ENCODE measurements at regions not wholly inside any gene's neighbourhood (a gene's known extent, or its start where the extent isn't known, plus 50 kb on each side); places are given as distances from the start of the nearest gene placed in this dataset.

DNA sequence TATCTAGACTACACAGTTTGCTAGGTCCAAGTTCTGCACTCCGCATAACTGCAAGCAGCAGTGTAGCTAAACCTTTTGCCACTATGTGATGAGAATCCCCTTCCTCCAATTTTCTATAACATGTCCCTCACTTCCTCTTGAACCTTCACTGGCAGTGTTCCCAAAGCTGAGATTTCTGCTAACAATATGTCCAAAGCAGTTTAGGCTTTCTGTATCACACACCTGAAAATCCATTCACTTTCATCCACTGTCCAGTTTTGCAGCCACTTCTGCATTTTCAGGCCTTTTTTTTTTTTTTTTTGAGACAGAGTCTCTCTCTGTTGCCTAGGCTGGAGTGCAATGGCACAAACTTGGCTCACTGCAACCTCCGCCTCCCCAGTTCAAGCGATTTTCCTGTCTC lies 111.1 kb downstream of the GADD45G start:
- H3K18ac ChIP-seq (ENCODE audit: low read depth in 1 of 2, low read length in 2 of 2) = no peak overlapping the region

DNA sequence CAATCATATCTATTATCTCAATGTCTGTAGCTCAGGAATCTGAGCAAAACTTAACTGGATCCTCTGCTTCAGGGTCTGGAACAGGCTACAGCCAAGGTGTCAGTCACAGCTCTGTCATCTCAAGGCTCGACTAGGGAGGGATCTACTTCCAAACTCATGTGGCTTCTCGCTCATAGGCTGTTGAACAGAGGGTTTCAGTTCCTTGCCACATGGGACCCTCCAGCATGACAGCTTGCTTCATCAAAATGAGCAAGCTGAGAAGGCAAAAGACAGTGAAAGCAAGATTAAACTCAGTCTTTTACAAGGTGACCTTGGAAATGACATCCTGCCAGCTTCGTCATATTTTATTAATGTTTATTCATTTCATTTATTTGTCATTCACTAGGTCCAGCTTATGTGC lies 111.7 kb downstream of the GADD45G start:
- H3K4me2 ChIP-seq (ENCODE audit: low read length, poor library complexity, severe bottlenecking) = no peak overlapping the region
- H3K27me3 ChIP-seq (ENCODE audit: control insufficient read depth in 1 of 2, insufficient read depth in 1 of 2, low read length in 2 of 2) = peaks cover 9 to 28% of the 10 kb centered on the region in 2 experiments
- no peak overlapping the region for H3K4ac ChIP-seq (ENCODE audit: low read depth in 1 of 2, low read length in 2 of 2)
- H2BK5ac ChIP-seq (ENCODE audit: low read depth, low read length, poor library complexity, severe bottlenecking) = no peak overlapping the region
- no peak overlapping the region for H2BK12ac ChIP-seq (ENCODE audit: low read length in 2 of 2)
- no peak overlapping the region for H2BK120ac ChIP-seq (ENCODE audit: low read depth, low read length)
- H3K27ac ChIP-seq (ENCODE audit: low read length, poor library complexity, severe bottlenecking) = no peak overlapping the region
- H3K36me3 ChIP-seq (ENCODE audit: control insufficient read depth in 1 of 2, insufficient read depth in 2 of 2, low read depth in 1 of 2, low read length in 2 of 2) = no peaks in the 10 kb centered on the region
- no peak overlapping the region for H3K14ac ChIP-seq (ENCODE audit: low read length in 2 of 2)
- no peak overlapping the region for H4K91ac ChIP-seq (ENCODE audit: low read length)
- no peak overlapping the region for H2BK15ac ChIP-seq (ENCODE audit: low read depth, poor library complexity, severe bottlenecking)
- H3K79me1 ChIP-seq (replicated peaks; ENCODE audit: low read length, poor library complexity, severe bottlenecking) = no peaks in the 10 kb centered on the region
- H3K4me3 ChIP-seq (ENCODE audit: insufficient read depth in 1 of 2, low read depth in 1 of 2, low read length in 2 of 2) = no peak overlapping the region
- 94% methylated on average over 3 of the region's 3 CpGs for WGBS
- H3K9ac ChIP-seq (ENCODE audit: low read length) = no peak overlapping the region
- no peaks in the 10 kb centered on the region for H3K9me3 ChIP-seq (ENCODE audit: control insufficient read depth, low read length)
- DNase-seq = no peak
- H3K18ac ChIP-seq (ENCODE audit: low read depth in 1 of 2, low read length in 2 of 2) = no peak overlapping the region
- no peak overlapping the region for H4K8ac ChIP-seq (ENCODE audit: low read length)
- no peak overlapping the region for H2AK5ac ChIP-seq (ENCODE audit: low read length, severe bottlenecking)
- H3K23ac ChIP-seq (ENCODE audit: low read length in 2 of 2) = no peak overlapping the region
- H2AFZ ChIP-seq (ENCODE audit: low read depth, low read length) = no peak overlapping the region
- peaks cover 3% of the 10 kb centered on the region for H3K4me1 ChIP-seq (ENCODE audit: control insufficient read depth, insufficient read depth, low read depth, low read length)

More for the DNA sequence above, 111.1 kb downstream of the GADD45G start:
- H3K27me3 ChIP-seq (ENCODE audit: control insufficient read depth in 1 of 2, insufficient read depth in 1 of 2, low read length in 2 of 2) = peaks cover 14 to 25% of the 10 kb centered on the region in 2 experiments
- no peaks in the 10 kb centered on the region for H3K36me3 ChIP-seq (ENCODE audit: control insufficient read depth in 1 of 2, insufficient read depth in 2 of 2, low read depth in 1 of 2, low read length in 2 of 2)
- no peak overlapping the region for H4K91ac ChIP-seq (ENCODE audit: low read length)
- H3K23ac ChIP-seq (ENCODE audit: low read length in 2 of 2) = no peak overlapping the region
- WGBS = 99% methylated on average over 1 of the region's 3 CpGs
- no peak overlapping the region for H2BK15ac ChIP-seq (ENCODE audit: low read depth, poor library complexity, severe bottlenecking)
- no peak overlapping the region for H3K4ac ChIP-seq (ENCODE audit: low read depth in 1 of 2, low read length in 2 of 2)
- no peak for DNase-seq
- no peaks in the 10 kb centered on the region for H3K79me1 ChIP-seq (replicated peaks; ENCODE audit: low read length, poor library complexity, severe bottlenecking)
- no peak overlapping the region for H4K8ac ChIP-seq (ENCODE audit: low read length)
- no peak overlapping the region for H3K14ac ChIP-seq (ENCODE audit: low read length in 2 of 2)
- no peak overlapping the region for H2AFZ ChIP-seq (ENCODE audit: low read depth, low read length)
- H2AK5ac ChIP-seq (ENCODE audit: low read length, severe bottlenecking) = no peak overlapping the region
- no peak overlapping the region for H3K4me2 ChIP-seq (ENCODE audit: low read length, poor library complexity, severe bottlenecking)
- no peak overlapping the region for H2BK120ac ChIP-seq (ENCODE audit: low read depth, low read length)
- no peak overlapping the region for H3K9ac ChIP-seq (ENCODE audit: low read length)
- no peak overlapping the region for H3K27ac ChIP-seq (ENCODE audit: low read length, poor library complexity, severe bottlenecking)
- H2BK12ac ChIP-seq (ENCODE audit: low read length in 2 of 2) = peak overlapping the region in 1 of 2 experiments; percentile 14
- no peak overlapping the region for H3K4me3 ChIP-seq (ENCODE audit: insufficient read depth in 1 of 2, low read depth in 1 of 2, low read length in 2 of 2)
- no peak overlapping the region for H2BK5ac ChIP-seq (ENCODE audit: low read depth, low read length, poor library complexity, severe bottlenecking)
- no peaks in the 10 kb centered on the region for H3K9me3 ChIP-seq (ENCODE audit: control insufficient read depth, low read length)
- peaks cover 3% of the 10 kb centered on the region for H3K4me1 ChIP-seq (ENCODE audit: control insufficient read depth, insufficient read depth, low read depth, low read length)

DNA sequence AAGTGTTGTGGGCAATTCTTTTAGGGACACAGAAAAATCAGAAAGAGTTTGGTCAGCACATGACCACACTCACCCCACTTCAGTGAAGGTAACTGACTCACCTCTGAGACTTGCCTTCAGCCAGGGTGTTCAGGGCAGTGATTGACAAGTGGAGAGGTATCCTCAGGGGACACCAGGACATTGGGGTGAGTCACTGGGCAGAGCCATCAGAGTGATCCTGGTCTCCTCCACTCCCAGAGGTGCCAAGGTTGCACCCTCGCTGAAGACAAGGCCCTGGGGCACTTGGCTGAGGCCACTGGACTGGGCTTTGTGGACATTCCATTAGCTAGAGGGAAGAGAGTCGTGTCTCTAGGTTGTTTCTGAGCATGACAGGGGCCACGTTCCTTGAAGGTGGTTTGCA lies 113.4 kb downstream of the GADD45G start:
- H3K9me3 ChIP-seq (ENCODE audit: control insufficient read depth, low read length) = no peaks in the 10 kb centered on the region
- H3K27ac ChIP-seq (ENCODE audit: low read length, poor library complexity, severe bottlenecking) = no peak overlapping the region
- H3K4me2 ChIP-seq (ENCODE audit: low read length, poor library complexity, severe bottlenecking) = no peak overlapping the region
- no peak overlapping the region for H2AK5ac ChIP-seq (ENCODE audit: low read length, severe bottlenecking)
- no peak overlapping the region for H3K9ac ChIP-seq (ENCODE audit: low read length)
- DNase-seq = no peak
- peak overlapping the region; percentile 6 to 48 for H3K18ac ChIP-seq (ENCODE audit: low read depth in 1 of 2, low read length in 2 of 2)
- H4K91ac ChIP-seq (ENCODE audit: low read length) = peak overlapping the region; percentile 35
- H4K8ac ChIP-seq (ENCODE audit: low read length) = no peak overlapping the region
- H3K4ac ChIP-seq (ENCODE audit: low read depth in 1 of 2, low read length in 2 of 2) = no peak overlapping the region
- H2AFZ ChIP-seq (ENCODE audit: low read depth, low read length) = no peak overlapping the region
- no peak overlapping the region for H3K4me3 ChIP-seq (ENCODE audit: insufficient read depth in 1 of 2, low read depth in 1 of 2, low read length in 2 of 2)
- no peak overlapping the region for H2BK15ac ChIP-seq (ENCODE audit: low read depth, poor library complexity, severe bottlenecking)
- peaks cover 3% of the 10 kb centered on the region for H3K4me1 ChIP-seq (ENCODE audit: control insufficient read depth, insufficient read depth, low read depth, low read length)
- H3K79me1 ChIP-seq (replicated peaks; ENCODE audit: low read length, poor library complexity, severe bottlenecking) = no peaks in the 10 kb centered on the region
- H2BK5ac ChIP-seq (ENCODE audit: low read depth, low read length, poor library complexity, severe bottlenecking) = no peak overlapping the region
- no peak overlapping the region for H3K23ac ChIP-seq (ENCODE audit: low read length in 2 of 2)
- WGBS = 70% methylated on average over 3 of the region's 3 CpGs
- peak overlapping the region in 1 of 2 experiments; percentile 81 for H2BK12ac ChIP-seq (ENCODE audit: low read length in 2 of 2)
- no peaks in the 10 kb centered on the region for H3K36me3 ChIP-seq (ENCODE audit: control insufficient read depth in 1 of 2, insufficient read depth in 2 of 2, low read depth in 1 of 2, low read length in 2 of 2)
- no peak overlapping the region for H2BK120ac ChIP-seq (ENCODE audit: low read depth, low read length)
- H3K14ac ChIP-seq (ENCODE audit: low read length in 2 of 2) = no peak overlapping the region
- peaks cover 11 to 19% of the 10 kb centered on the region in 2 experiments for H3K27me3 ChIP-seq (ENCODE audit: control insufficient read depth in 1 of 2, insufficient read depth in 1 of 2, low read length in 2 of 2)

DNA sequence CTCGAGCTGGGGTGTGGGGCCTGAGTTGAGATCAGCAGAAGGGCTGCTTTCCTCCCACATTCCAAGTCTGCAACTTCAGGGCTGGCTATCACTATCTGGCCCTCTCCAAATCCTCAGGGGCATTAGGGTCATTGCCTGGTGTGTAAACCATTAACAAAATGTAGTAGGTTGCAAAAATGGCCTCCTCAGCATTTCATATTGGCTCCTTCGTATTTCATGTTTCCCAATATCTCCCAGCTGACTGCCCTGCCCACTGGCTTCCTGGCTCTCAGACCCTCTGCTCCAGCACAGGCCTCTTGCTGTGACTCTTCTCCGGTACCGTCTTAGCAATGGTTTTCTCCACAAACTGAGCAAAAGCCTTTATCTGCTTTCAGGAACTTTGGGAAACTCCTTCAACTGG lies 113.8 kb downstream of the GADD45G start:
- peak overlapping the region in 1 of 2 experiments; percentile 81 for H2BK12ac ChIP-seq (ENCODE audit: low read length in 2 of 2)
- no peak overlapping the region for H3K27ac ChIP-seq (ENCODE audit: low read length, poor library complexity, severe bottlenecking)
- peak overlapping the region; percentile 6 to 48 for H3K18ac ChIP-seq (ENCODE audit: low read depth in 1 of 2, low read length in 2 of 2)
- H3K9me3 ChIP-seq (ENCODE audit: control insufficient read depth, low read length) = no peaks in the 10 kb centered on the region
- WGBS = 72% methylated on average over 3 of the region's 4 CpGs
- no peak overlapping the region for H2AK5ac ChIP-seq (ENCODE audit: low read length, severe bottlenecking)
- H3K79me1 ChIP-seq (replicated peaks; ENCODE audit: low read length, poor library complexity, severe bottlenecking) = no peaks in the 10 kb centered on the region
- H4K91ac ChIP-seq (ENCODE audit: low read length) = no peak overlapping the region
- H3K4ac ChIP-seq (ENCODE audit: low read depth in 1 of 2, low read length in 2 of 2) = peak overlapping the region in 1 of 2 experiments; percentile 12
- no peak overlapping the region for H2AFZ ChIP-seq (ENCODE audit: low read depth, low read length)
- no peak overlapping the region for H3K4me3 ChIP-seq (ENCODE audit: insufficient read depth in 1 of 2, low read depth in 1 of 2, low read length in 2 of 2)
- H4K8ac ChIP-seq (ENCODE audit: low read length) = no peak overlapping the region
- peaks cover 9 to 19% of the 10 kb centered on the region in 2 experiments for H3K27me3 ChIP-seq (ENCODE audit: control insufficient read depth in 1 of 2, insufficient read depth in 1 of 2, low read length in 2 of 2)
- H2BK5ac ChIP-seq (ENCODE audit: low read depth, low read length, poor library complexity, severe bottlenecking) = no peak overlapping the region
- no peak for DNase-seq
- no peak overlapping the region for H3K9ac ChIP-seq (ENCODE audit: low read length)
- H3K4me2 ChIP-seq (ENCODE audit: low read length, poor library complexity, severe bottlenecking) = no peak overlapping the region
- no peak overlapping the region for H2BK15ac ChIP-seq (ENCODE audit: low read depth, poor library complexity, severe bottlenecking)
- H3K36me3 ChIP-seq (ENCODE audit: control insufficient read depth in 1 of 2, insufficient read depth in 2 of 2, low read depth in 1 of 2, low read length in 2 of 2) = no peaks in the 10 kb centered on the region
- H2BK120ac ChIP-seq (ENCODE audit: low read depth, low read length) = no peak overlapping the region
- H3K23ac ChIP-seq (ENCODE audit: low read length in 2 of 2) = no peak overlapping the region
- peaks cover 3% of the 10 kb centered on the region for H3K4me1 ChIP-seq (ENCODE audit: control insufficient read depth, insufficient read depth, low read depth, low read length)
- no peak overlapping the region for H3K14ac ChIP-seq (ENCODE audit: low read length in 2 of 2)
